H1 (cell line): ENCODE measurements at regions not wholly inside any gene's neighbourhood (a gene's known extent, or its start where the extent isn't known, plus 50 kb on each side); places are given as distances from the start of the nearest gene placed in this dataset.

Experiments used
- CTCF ChIA-PET: fragments of 300-600 bp; sonication (Branson Sonifier 250); formaldehyde crosslinking; loops from one replicate; lab custom pipeline; 2021; ENCODE audit not compliant: partially characterized antibody; lab: Charles Lee
- POLR2A ChIA-PET: fragments of 300-600 bp; sonication (Branson Sonifier 250); formaldehyde crosslinking; loops from one replicate; lab custom pipeline; 2021; ENCODE audit warnings: inconsistent platforms; ENCODE audit not compliant: partially characterized antibody; lab: Charles Lee
- DNase-seq, 2 experiments: peaks; one replicate each; pipeline versions ENCODE4 v3.0.0 to v3.0.0-alpha.2; 2010 to 2022; ENCODE audit warnings: low spot score in 2 of 2, low read depth in 1 of 2, mixed read lengths in 1 of 2
- FAIRE-seq: peaks from 2 replicates; lab custom pipeline; 2011; peaks lifted over from hg19 to GRCh38; lab: Jason Lieb, UNC
- H2AFZ ChIP-seq: 2 replicates; pipeline ENCODE4 v1.8.1; 2012; ENCODE audit warnings: low read length, inconsistent platforms
- H2AK5ac ChIP-seq: 2 replicates; pipeline ENCODE4 v1.6.1; 2013; ENCODE audit warnings: low read depth, low read length
- H2BK120ac ChIP-seq: replicated peaks from 2 replicates; pipeline ENCODE3; 2013; ENCODE audit warnings: low read depth, low read length, inconsistent platforms
- H2BK12ac ChIP-seq: 2 replicates; pipeline ENCODE4 v1.6.1; 2013; ENCODE audit warnings: low read depth, low read length
- H2BK15ac ChIP-seq: 2 replicates; pipeline ENCODE4 v1.6.1; 2013; ENCODE audit warnings: low read length
- H2BK20ac ChIP-seq: 2 replicates; pipeline ENCODE4 v1.6.1; 2013; ENCODE audit warnings: low read length
- H2BK5ac ChIP-seq: 2 replicates; pipeline ENCODE4 v1.6.1; 2013; ENCODE audit warnings: low read depth, low read length
- H3K14ac ChIP-seq: 2 replicates; pipeline ENCODE4 v1.6.1; 2013; ENCODE audit warnings: inconsistent platforms; ENCODE audit not compliant: insufficient read length
- H3K18ac ChIP-seq: 2 replicates; pipeline ENCODE4 v1.6.1; 2013; ENCODE audit warnings: low read length; ENCODE audit errors: extremely low read depth
- H3K23ac ChIP-seq: 2 replicates; pipeline ENCODE4 v1.6.1; 2013; ENCODE audit warnings: inconsistent platforms; ENCODE audit not compliant: insufficient read length
- H3K23me2 ChIP-seq: 2 replicates; pipeline ENCODE4 v1.6.1; 2013; ENCODE audit warnings: low read depth, low read length
- H3K27ac ChIP-seq: 2 replicates; pipeline ENCODE4 v1.6.1; 2011; ENCODE audit warnings: low read depth, low read length, inconsistent platforms
- H3K27me3 ChIP-seq, 4 experiments: replicated peaks in 1 of 4; 1 replicate in 1 of 4; 2 replicates in 3 of 4; pipeline versions ENCODE4 v1.6.1 to v1.8.1; 2011 to 2013; ENCODE audit warnings: low read length in 3 of 4, mild to moderate bottlenecking in 3 of 4, inconsistent platforms in 2 of 4, mixed read lengths in 2 of 4, moderate library complexity in 1 of 4; ENCODE audit not compliant: control insufficient read depth in 3 of 4, insufficient read depth in 3 of 4; ENCODE audit errors: extremely low read depth in 1 of 4
- H3K36me3 ChIP-seq, 4 experiments: 2 replicates each; pipeline versions ENCODE4 v1.6.1 to v1.8.1; 2011 to 2013; ENCODE audit warnings: mild to moderate bottlenecking in 4 of 4, low read length in 3 of 4, moderate library complexity in 2 of 4, control low read depth in 1 of 4, inconsistent platforms in 1 of 4; ENCODE audit not compliant: insufficient read depth in 4 of 4, control insufficient read depth in 2 of 4
- H3K4ac ChIP-seq: replicated peaks from 2 replicates; pipeline ENCODE3; 2013; ENCODE audit warnings: low read length, low read depth, mixed read lengths, inconsistent platforms; ENCODE audit not compliant: insufficient read length
- H3K4me1 ChIP-seq, 4 experiments: replicated peaks in 1 of 4; 1 replicate in 1 of 4; 2 replicates in 3 of 4; pipeline versions ENCODE4 v1.6.1 to v1.8.1; 2011 to 2013; ENCODE audit warnings: low read length in 3 of 4, inconsistent platforms in 2 of 4, mixed read lengths in 1 of 4; ENCODE audit not compliant: insufficient read depth in 4 of 4, control insufficient read depth in 3 of 4
- H3K4me2 ChIP-seq, 2 experiments: 2 replicates each; pipeline versions ENCODE4 v1.6.1 to v1.8.1; 2011 to 2013; ENCODE audit warnings: low read depth in 2 of 2, low read length in 2 of 2, control low read depth in 1 of 2, inconsistent platforms in 1 of 2, mild to moderate bottlenecking in 1 of 2; ENCODE audit not compliant: insufficient read depth in 1 of 2
- H3K4me3 ChIP-seq, 4 experiments: fragments of 200-600, 300-600 bp in 1 of 4; sonication (generic), shearing (Covaris generic), sonication (Bioruptor Twin) in 1 of 4; 2 replicates each; pipeline versions ENCODE4 v1.5.1 to v1.8.1; 2011 to 2016; ENCODE audit warnings: low read length in 4 of 4, low read depth in 3 of 4, control low read depth in 2 of 4, inconsistent platforms in 2 of 4, mild to moderate bottlenecking in 2 of 4, mixed read lengths in 1 of 4, moderate library complexity in 1 of 4; ENCODE audit not compliant: insufficient read depth in 2 of 4; ENCODE audit errors: extremely low read depth in 1 of 4
- H3K56ac ChIP-seq: replicated peaks from 2 replicates; pipeline ENCODE3; 2013; ENCODE audit warnings: low read depth, mild to moderate bottlenecking, mixed read lengths, low read length, inconsistent platforms; ENCODE audit not compliant: insufficient read length
- H3K79me1 ChIP-seq: 2 replicates; pipeline ENCODE4 v1.6.1; 2013; ENCODE audit warnings: low read depth, low read length, control low read depth
- H3K79me2 ChIP-seq, 2 experiments: 2 replicates each; pipeline versions ENCODE4 v1.6.1 to v1.8.1; 2012 to 2013; ENCODE audit warnings: low read length in 2 of 2, mild to moderate bottlenecking in 2 of 2, inconsistent platforms in 1 of 2; ENCODE audit not compliant: insufficient read depth in 2 of 2, control insufficient read depth in 1 of 2
- H3K9ac ChIP-seq, 4 experiments: replicated peaks in 1 of 4; 1 replicate in 1 of 4; 2 replicates in 3 of 4; pipeline versions ENCODE4 v1.6.1 to v1.8.1; 2011 to 2013; ENCODE audit warnings: low read depth in 3 of 4, low read length in 3 of 4, control low read depth in 2 of 4, mild to moderate bottlenecking in 2 of 4, moderate library complexity in 2 of 4, inconsistent platforms in 1 of 4; ENCODE audit errors: extremely low read depth in 1 of 4
- H3K9me3 ChIP-seq, 2 experiments: 2 replicates each; pipeline versions ENCODE4 v1.6.1 to v1.8.1; 2012 to 2013; ENCODE audit warnings: mild to moderate bottlenecking in 2 of 2, moderate library complexity in 2 of 2, control low read depth in 1 of 2, inconsistent platforms in 1 of 2, low read depth in 1 of 2, low read length in 1 of 2, mixed read lengths in 1 of 2; ENCODE audit not compliant: insufficient read depth in 2 of 2
- H4K20me1 ChIP-seq, 2 experiments: replicated peaks in 1 of 2; 2 replicates each; pipeline versions ENCODE3 to v1.8.1; 2011 to 2013; ENCODE audit warnings: inconsistent platforms in 2 of 2, low read length in 2 of 2, mild to moderate bottlenecking in 1 of 2; ENCODE audit not compliant: insufficient read depth in 2 of 2, control insufficient read depth in 1 of 2
- H4K5ac ChIP-seq: 2 replicates; pipeline ENCODE4 v1.6.1; 2013; ENCODE audit warnings: low read length, low read depth, mixed read lengths, inconsistent platforms; ENCODE audit not compliant: insufficient read length
- H4K8ac ChIP-seq: 2 replicates; pipeline ENCODE4 v1.8.0; 2013; ENCODE audit warnings: mild to moderate bottlenecking, moderate library complexity, low read length, inconsistent platforms; ENCODE audit not compliant: insufficient read depth; ENCODE audit errors: extremely low read depth
- H4K91ac ChIP-seq: replicated peaks from 2 replicates; pipeline ENCODE3; 2013; ENCODE audit warnings: low read length, mixed read lengths, inconsistent platforms; ENCODE audit not compliant: insufficient read length
- GABPA ChIP-seq: IDR thresholded peaks from 2 replicates; pipeline ENCODE4 v1.6.1; 2011; ENCODE audit warnings: mild to moderate bottlenecking, low read length, moderate library complexity, borderline replicate concordance; ENCODE audit not compliant: insufficient read depth
- KDM4A ChIP-seq: IDR thresholded peaks from one replicate; pipeline ENCODE4 v1.7.1; 2012; ENCODE audit warnings: low read depth, mild to moderate bottlenecking, moderate library complexity, low read length, inconsistent platforms; ENCODE audit not compliant: severe bottlenecking
- NANOG ChIP-seq: IDR thresholded peaks from 2 replicates; pipeline ENCODE4 v1.6.1; 2011; ENCODE audit warnings: low read length, low read depth, mild to moderate bottlenecking, inconsistent platforms; ENCODE audit not compliant: insufficient read depth, poor library complexity, severe bottlenecking
- SIN3A ChIP-seq, 2 experiments: IDR thresholded peaks in 1 of 2; conservative IDR thresholded peaks in 1 of 2; 2 replicates each; pipeline ENCODE4 v1.6.1; 2011 to 2012; ENCODE audit warnings: low read length in 2 of 2, improper control_type of control experiment in 1 of 2, low read depth in 1 of 2, mild to moderate bottlenecking in 1 of 2
- WGBS, 2 experiments: shearing (Covaris generic) in 1 of 2; methylation state at CpG; one replicate each; pipeline versions ENCODE4 v1.1.6 to v1.1.7; 2013 to 2015; ENCODE audit warnings: low lambda C conversion rate in 2 of 2, mixed read lengths in 2 of 2, inconsistent platforms in 1 of 2, low coverage in 1 of 2, missing lambda C conversion rate in 1 of 2; ENCODE audit not compliant: insufficient replicate concordance in 2 of 2, insufficient coverage in 1 of 2, insufficient read length in 1 of 2; ENCODE audit errors: extremely low coverage in 1 of 2, missing lambda C conversion rate in 1 of 2; 5-methylcytosine and 5-hydroxymethylcytosine counted together

GRCh38 chr2:180279581-180279980 lies 272.5 kb upstream of the CWC22 start:
- Histone ChIP-seq H3K36me3 (no peaks in the 10 kb centered on the region), H3K23ac (no peak overlapping the region), H3K79me2 (no peaks in the 10 kb centered on the region), H3K4ac (no peak overlapping the region), H2BK5ac (no peak overlapping the region), H4K5ac (no peak overlapping the region), H4K8ac (no peak overlapping the region), H2AK5ac (no peak overlapping the region), H2BK15ac (no peak overlapping the region), H3K27ac (no peak overlapping the region), H3K27me3 (peaks cover 0 to 1% (median 0%) of the 10 kb centered on the region in 4 experiments; a peak in 1 of 7 replicates), H4K20me1 (no peaks in the 10 kb centered on the region), H3K79me1 (no peaks in the 10 kb centered on the region), H3K9me3 (no peaks in the 10 kb centered on the region), H3K9ac (no peak overlapping the region), H3K56ac (no peak overlapping the region), H3K18ac (no peak overlapping the region), H4K91ac (no peak overlapping the region), H3K23me2 (no peaks in the 10 kb centered on the region), H3K14ac (no peak overlapping the region), H3K4me1 (no peaks in the 10 kb centered on the region), H2BK20ac (no peak overlapping the region), H3K4me3 (no peak overlapping the region), H2BK120ac (no peak overlapping the region), H2BK12ac (no peak overlapping the region), H3K4me2 (no peak overlapping the region), H2AFZ (no peak overlapping the region)
- FAIRE-seq (no peak), DNase-seq (no peak)
- ChIA-PET CTCF (interaction anchor here (0.6 to 1.6 kb wide), 4 partner anchors 10 to 115 kb away, joined by 3 read pairs; no protein-coding TSS in a partner anchor), POLR2A (no interaction called here)
- 78% methylated on average over 1 of the region's 1 CpG; no CpG with 5 or more reads in 1 of the 2 experiments for WGBS, 2 experiments
- TF ChIP-seq KDM4A = no peak
- TF ChIP-seq NANOG = no peak
- no peak for TF ChIP-seq SIN3A (conservative IDR thresholded peaks at IDR 0.05 in 1 of 2, IDR thresholded peaks at IDR 0.05 in 1 of 2; ENCODE audit: low read depth in 1 of 2, low read length in 2 of 2)
- no peak for TF ChIP-seq GABPA
